KMS-11 (cell line): ENCODE measurements at regions not wholly inside any gene's neighbourhood (a gene's known extent, or its start where the extent isn't known, plus 50 kb on each side); places are given as distances from the start of the nearest gene placed in this dataset.

Experiments
- H2AFZ ChIP-seq: fragments of 200-600 bp; sonication (generic); 2 replicates; pipeline ENCODE4 v1.6.1; 2016; ENCODE audit warnings: antibody characterized with exemption, mixed run types, low read depth
- H3K27ac ChIP-seq: fragments of 200-600 bp; sonication (generic); 2 replicates; pipeline ENCODE4 v1.6.1; 2016; ENCODE audit warnings: mild to moderate bottlenecking, mixed run types
- H3K27me3 ChIP-seq: fragments of 200-600 bp; sonication (generic); 2 replicates; pipeline ENCODE4 v1.6.1; 2017; ENCODE audit warnings: mild to moderate bottlenecking, low read depth, mixed run types, moderate library complexity; ENCODE audit not compliant: insufficient read depth
- H3K36me3 ChIP-seq: fragments of 200-600 bp; sonication (generic); 2 replicates; pipeline ENCODE4 v1.6.1; 2017; ENCODE audit warnings: mild to moderate bottlenecking, mixed run types; ENCODE audit not compliant: insufficient read depth
- H3K4me1 ChIP-seq: fragments of 200-600 bp; sonication (generic); 2 replicates; pipeline ENCODE4 v1.6.1; 2016; ENCODE audit warnings: mild to moderate bottlenecking, low read depth, mixed run types; ENCODE audit not compliant: poor library complexity, severe bottlenecking
- H3K4me2 ChIP-seq: fragments of 200-600 bp; sonication (generic); 2 replicates; pipeline ENCODE4 v1.7.0; 2016; ENCODE audit warnings: mild to moderate bottlenecking, mixed run types
- H3K4me3 ChIP-seq: fragments of 200-600 bp; sonication (generic); IDR thresholded peaks from 2 replicates; pipeline ENCODE4 v1.6.1; 2017; ENCODE audit warnings: low read depth, low read length, mixed read lengths; ENCODE audit not compliant: insufficient read depth
- H3K79me2 ChIP-seq: fragments of 200-600 bp; sonication (generic); 2 replicates; pipeline ENCODE4 v1.6.1; 2016; ENCODE audit warnings: low read depth, mixed run types; ENCODE audit not compliant: insufficient read depth
- H3K9ac ChIP-seq: fragments of 200-600 bp; sonication (generic); 2 replicates; pipeline ENCODE4 v1.6.1; 2016; ENCODE audit warnings: mild to moderate bottlenecking, mixed run types
- H4K20me1 ChIP-seq: fragments of 200-600 bp; sonication (generic); 2 replicates; pipeline ENCODE4 v1.6.1; 2016; ENCODE audit warnings: mild to moderate bottlenecking, mixed run types; ENCODE audit not compliant: insufficient read depth
- CTCF ChIP-seq: fragments of 200-600 bp; sonication (generic); conservative IDR thresholded peaks from 2 replicates; pipeline ENCODE4 v1.6.1; 2017; ENCODE audit warnings: low read depth, mild to moderate bottlenecking, antibody characterized with exemption, low read length, moderate library complexity, mixed read lengths

GRCh38 chr6:85116475-85116874 is 333.4 kb upstream of the NT5E start:
- Histone ChIP-seq H3K4me3 (no peak overlapping the region), H3K4me1 (no peaks in the 10 kb centered on the region), H3K27ac (no peak overlapping the region), H4K20me1 (no peaks in the 10 kb centered on the region), H3K36me3 (no peaks in the 10 kb centered on the region), H3K27me3 (no peaks in the 10 kb centered on the region), H3K9ac (no peak overlapping the region), H3K79me2 (no peaks in the 10 kb centered on the region), H2AFZ (no peak overlapping the region), H3K4me2 (no peak overlapping the region)
- TF ChIP-seq CTCF, result no peak

GRCh38 chr6:85115876-85116275 is 334.0 kb upstream of the NT5E start:
- Histone ChIP-seq H2AFZ (no peak overlapping the region), H3K4me1 (no peaks in the 10 kb centered on the region), H3K27ac (no peak overlapping the region), H3K4me2 (no peak overlapping the region), H4K20me1 (no peaks in the 10 kb centered on the region), H3K36me3 (no peaks in the 10 kb centered on the region), H3K4me3 (no peak overlapping the region), H3K27me3 (no peaks in the 10 kb centered on the region), H3K79me2 (no peaks in the 10 kb centered on the region), H3K9ac (no peak overlapping the region)
- no peak for TF ChIP-seq CTCF

GRCh38 chr6:85115376-85115775 is 334.5 kb upstream of the NT5E start:
- Histone ChIP-seq H3K4me1 (no peaks in the 10 kb centered on the region), H3K27me3 (no peaks in the 10 kb centered on the region), H3K36me3 (no peaks in the 10 kb centered on the region), H3K9ac (no peak overlapping the region), H3K79me2 (no peaks in the 10 kb centered on the region), H4K20me1 (no peaks in the 10 kb centered on the region), H3K4me2 (no peak overlapping the region), H3K4me3 (no peak overlapping the region), H2AFZ (no peak overlapping the region), H3K27ac (no peak overlapping the region)
- no peak for TF ChIP-seq CTCF

- H3K4me3 ChIP-seq, result no peak overlapping the region
- H3K36me3 ChIP-seq, result no peaks in the 10 kb centered on the region
- no peaks in the 10 kb centered on the region for H3K79me2 ChIP-seq
- H3K27ac ChIP-seq, result no peak overlapping the region
- no peaks in the 10 kb centered on the region for H3K4me1 ChIP-seq
- no peaks in the 10 kb centered on the region for H3K27me3 ChIP-seq
- H3K9ac ChIP-seq, result no peak overlapping the region
- H4K20me1 ChIP-seq, result no peaks in the 10 kb centered on the region
- no peak overlapping the region for H3K4me2 ChIP-seq
- no peak for TF ChIP-seq CTCF
- H2AFZ ChIP-seq, result no peak overlapping the region
Measured at GRCh38 chr6:85114581-85114935, 335.3 kb upstream of the NT5E start.
